ENCODE measurements at regions not wholly inside any gene's neighbourhood (a gene's known extent, or its start where the extent isn't known, plus 50 kb on each side); places are given as distances from the start of the nearest gene placed in this dataset.

GRCh38 chr5:63240063-63240755 is 661.6 kb downstream of the LRRC70 start:
- no peak for TF ChIP-seq CTCF (IDR thresholded peaks at IDR 0.05; ENCODE audit: partially characterized antibody, unreplicated experiment)
- no peaks in the 10 kb centered on the region for H3K9me3 Mint-ChIP-seq (ENCODE audit: unreplicated experiment)
- H3K36me3 Mint-ChIP-seq (ENCODE audit: unreplicated experiment), result no peaks in the 10 kb centered on the region
- no peak overlapping the region for H3K27ac Mint-ChIP-seq (ENCODE audit: unreplicated experiment)
- DNase-seq, result no peak
- no peaks in the 10 kb centered on the region for H3K27me3 Mint-ChIP-seq (ENCODE audit: unreplicated experiment)
- H3K4me1 Mint-ChIP-seq (ENCODE audit: low read depth, unreplicated experiment), result no peaks in the 10 kb centered on the region
- no peak overlapping the region for H3K4me3 Mint-ChIP-seq (ENCODE audit: unreplicated experiment)

- H3K27ac Mint-ChIP-seq (ENCODE audit: unreplicated experiment), result no peak overlapping the region
- H3K27me3 Mint-ChIP-seq (ENCODE audit: unreplicated experiment), result no peaks in the 10 kb centered on the region
Observed at GRCh38 chr5:63233911-63234310, 655.3 kb downstream of the LRRC70 start.

GRCh38 chr5:63233361-63233760 is 654.7 kb downstream of the LRRC70 start:
- DNase-seq, result no peak
- Mint-ChIP-seq H3K27me3 (ENCODE audit: unreplicated experiment) (no peaks in the 10 kb centered on the region), H3K36me3 (ENCODE audit: unreplicated experiment) (no peaks in the 10 kb centered on the region), H3K27ac (ENCODE audit: unreplicated experiment) (no peak overlapping the region), H3K4me1 (ENCODE audit: low read depth, unreplicated experiment) (no peaks in the 10 kb centered on the region), H3K9me3 (ENCODE audit: unreplicated experiment) (no peaks in the 10 kb centered on the region), H3K4me3 (ENCODE audit: unreplicated experiment) (no peak overlapping the region)
- no peak for TF ChIP-seq CTCF (IDR thresholded peaks at IDR 0.05; ENCODE audit: partially characterized antibody, unreplicated experiment)

More at GRCh38 chr5:63233911-63234310, 655.3 kb downstream of the LRRC70 start:
- no peak for DNase-seq
- TF ChIP-seq CTCF (IDR thresholded peaks at IDR 0.05; ENCODE audit: partially characterized antibody, unreplicated experiment), result no peak
- Mint-ChIP-seq H3K4me3 (ENCODE audit: unreplicated experiment) (no peak overlapping the region), H3K36me3 (ENCODE audit: unreplicated experiment) (no peaks in the 10 kb centered on the region), H3K4me1 (ENCODE audit: low read depth, unreplicated experiment) (no peaks in the 10 kb centered on the region), H3K9me3 (ENCODE audit: unreplicated experiment) (no peaks in the 10 kb centered on the region)

GRCh38 chr5:63230754-63231153 is 652.1 kb downstream of the LRRC70 start:
- no peak for TF ChIP-seq CTCF (IDR thresholded peaks at IDR 0.05; ENCODE audit: partially characterized antibody, unreplicated experiment)
- no peak for DNase-seq
- no peaks in the 10 kb centered on the region for H3K4me1 Mint-ChIP-seq (ENCODE audit: low read depth, unreplicated experiment)
- no peak overlapping the region for H3K4me3 Mint-ChIP-seq (ENCODE audit: unreplicated experiment)
- H3K27me3 Mint-ChIP-seq (ENCODE audit: unreplicated experiment), result no peaks in the 10 kb centered on the region
- H3K9me3 Mint-ChIP-seq (ENCODE audit: unreplicated experiment), result no peaks in the 10 kb centered on the region
- no peaks in the 10 kb centered on the region for H3K36me3 Mint-ChIP-seq (ENCODE audit: unreplicated experiment)
- H3K27ac Mint-ChIP-seq (ENCODE audit: unreplicated experiment), result no peak overlapping the region

GRCh38 chr5:63228154-63228553 is 649.5 kb downstream of the LRRC70 start:
- H3K4me1 Mint-ChIP-seq (ENCODE audit: low read depth, unreplicated experiment), result no peaks in the 10 kb centered on the region
- H3K4me3 Mint-ChIP-seq (ENCODE audit: unreplicated experiment), result no peak overlapping the region
- H3K36me3 Mint-ChIP-seq (ENCODE audit: unreplicated experiment), result no peaks in the 10 kb centered on the region
- TF ChIP-seq CTCF (IDR thresholded peaks at IDR 0.05; ENCODE audit: partially characterized antibody, unreplicated experiment), result no peak
- H3K9me3 Mint-ChIP-seq (ENCODE audit: unreplicated experiment), result no peaks in the 10 kb centered on the region
- DNase-seq, result no peak
- H3K27ac Mint-ChIP-seq (ENCODE audit: unreplicated experiment), result no peak overlapping the region
- H3K27me3 Mint-ChIP-seq (ENCODE audit: unreplicated experiment), result no peaks in the 10 kb centered on the region

Data from glutamatergic neuron (in vitro differentiated cells).